ENCODE measurements at regions not wholly inside any gene's neighbourhood (a gene's known extent, or its start where the extent isn't known, plus 50 kb on each side); places are given as distances from the start of the nearest gene placed in this dataset.

GRCh38 chr14:62329427-62329826 lies 567.2 kb downstream of the SNAPC1 start:
- intact Hi-C loops (cut with micrococcal nuclease; ENCODE audit: unreplicated experiment) (no loop called here), in situ Hi-C loops (cut with HindIII; ENCODE audit: extremely low pct_ligation_motif_present, low pct_unique_long_range_greater_than_20kb) (no loop called here)
- TF ChIP-seq CCAR2 (optimal IDR thresholded peaks at IDR 0.05; ENCODE audit: low read depth, low read length): no peak
- TF ChIP-seq ZNF329 (CRISPR knock-in tag; IDR thresholded peaks at IDR 0.05; ENCODE audit: low read depth): no peak
- TF ChIP-seq ZNF580 (CRISPR knock-in tag; IDR thresholded peaks at IDR 0.05; ENCODE audit: borderline replicate concordance, low read depth): no peak
- TF ChIP-seq ZNF607 (CRISPR knock-in tag; IDR thresholded peaks at IDR 0.05; ENCODE audit: borderline replicate concordance): no peak
- no peak for TF ChIP-seq ZBTB2 (CRISPR knock-in tag; IDR thresholded peaks at IDR 0.05; ENCODE audit: low read depth)
- no peak for TF ChIP-seq KDM6A (CRISPR knock-in tag; IDR thresholded peaks at IDR 0.05; ENCODE audit: low read depth)
- TF ChIP-seq JUN (CRISPR knock-in tag; IDR thresholded peaks at IDR 0.05): no peak
- no peak for TF ChIP-seq CAMTA2 (CRISPR knock-in tag; IDR thresholded peaks at IDR 0.05; ENCODE audit: borderline replicate concordance)
- H4K20me1 ChIP-seq (ENCODE audit: insufficient read depth, low read length): no peaks in the 10 kb centered on the region
- CTCF ChIA-PET (ENCODE audit: low intra/inter-chr PET ratio, low total read pairs): no interaction called here
- no peaks in the 10 kb centered on the region for H3K27me3 ChIP-seq (ENCODE audit: control insufficient read depth in 1 of 2, insufficient read depth in 2 of 2, low read length in 2 of 2)
- H3K4me3 ChIP-seq (replicated peaks in 1 of 3; ENCODE audit: insufficient read depth in 1 of 3, low read depth in 2 of 3, low read length in 3 of 3): no peak overlapping the region
- no peak overlapping the region for H3K4me2 ChIP-seq (ENCODE audit: low read depth, low read length)
- 0% methylated on average over 1 of the region's 2 CpGs for WGBS (ENCODE audit: low lambda C conversion rate)
- POLR2A ChIA-PET: no interaction called here
- H3K4me1 ChIP-seq (ENCODE audit: insufficient read depth, low read length): no peaks in the 10 kb centered on the region
- H3K27ac ChIP-seq (ENCODE audit: extremely low read length, insufficient read depth, low read length): no peak overlapping the region
- H3K79me2 ChIP-seq (ENCODE audit: insufficient read depth, low read length): no peaks in the 10 kb centered on the region
- no peaks in the 10 kb centered on the region for H3K36me3 ChIP-seq (replicated peaks in 1 of 2; ENCODE audit: control insufficient read depth in 1 of 2, insufficient read depth in 2 of 2, low read length in 2 of 2)
- DNase-seq (ENCODE audit: low spot score) (no peak), FAIRE-seq (no peak), ATAC-seq (no peak)
- no peak overlapping the region for H2AFZ ChIP-seq (ENCODE audit: low read length)
- no TSS peak for BruUV-seq (replicated peaks)
- peaks cover 26% of the 10 kb centered on the region for H3K9me3 ChIP-seq (ENCODE audit: low read length)
- H3K9ac ChIP-seq (ENCODE audit: insufficient read depth, low read depth, low read length): no peak overlapping the region

GRCh38 chr14:62347562-62348011 lies 585.4 kb downstream of the SNAPC1 start:
- no peak overlapping the region for H3K27ac ChIP-seq (ENCODE audit: extremely low read length, insufficient read depth, low read length)
- WGBS (ENCODE audit: low lambda C conversion rate): 0% methylated on average over 5 of the region's 5 CpGs
- no peaks in the 10 kb centered on the region for H3K79me2 ChIP-seq (ENCODE audit: insufficient read depth, low read length)
- no peaks in the 10 kb centered on the region for H3K36me3 ChIP-seq (replicated peaks in 1 of 2; ENCODE audit: control insufficient read depth in 1 of 2, insufficient read depth in 2 of 2, low read length in 2 of 2)
- FAIRE-seq (no peak), ATAC-seq (no peak), DNase-seq (ENCODE audit: low spot score) (no peak)
- H4K20me1 ChIP-seq (ENCODE audit: insufficient read depth, low read length): no peaks in the 10 kb centered on the region
- H3K9me3 ChIP-seq (ENCODE audit: low read length): peaks cover 21% of the 10 kb centered on the region
- TF ChIP-seq MAFK (conservative IDR thresholded peaks at IDR 0.05 in 1 of 2, IDR thresholded peaks at IDR 0.05 in 1 of 2; ENCODE audit: low read length in 2 of 2) (peak; percentile 8 to 60; a peak in 2 of 4 replicates), RORA (CRISPR knock-in tag; IDR thresholded peaks at IDR 0.05) (no peak), MAFF (IDR thresholded peaks at IDR 0.05; ENCODE audit: low read depth, low read length) (peak; percentile 31; the same call in 1 of the 2 replicates)
- no peak overlapping the region for H3K4me3 ChIP-seq (replicated peaks in 1 of 3; ENCODE audit: insufficient read depth in 1 of 3, low read depth in 2 of 3, low read length in 3 of 3)
- POLR2A ChIA-PET: no interaction called here
- H3K9ac ChIP-seq (ENCODE audit: insufficient read depth, low read depth, low read length): no peak overlapping the region
- no peak overlapping the region for H2AFZ ChIP-seq (ENCODE audit: low read length)
- intact Hi-C loops (cut with micrococcal nuclease; ENCODE audit: unreplicated experiment): no loop called here
- H3K4me1 ChIP-seq (ENCODE audit: insufficient read depth, low read length): no peaks in the 10 kb centered on the region
- no TSS peak for BruUV-seq (replicated peaks)
- in situ Hi-C loops (cut with HindIII; ENCODE audit: extremely low pct_ligation_motif_present, low pct_unique_long_range_greater_than_20kb): no loop called here
- no peak overlapping the region for H3K4me2 ChIP-seq (ENCODE audit: low read depth, low read length)
- CTCF ChIA-PET (ENCODE audit: low intra/inter-chr PET ratio, low total read pairs): no interaction called here
- no peaks in the 10 kb centered on the region for H3K27me3 ChIP-seq (ENCODE audit: control insufficient read depth in 1 of 2, insufficient read depth in 2 of 2, low read length in 2 of 2)

All from HepG2 (cell line).